ENCODE measurements at regions not wholly inside any gene's neighbourhood (a gene's known extent, or its start where the extent isn't known, plus 50 kb on each side); places are given as distances from the start of the nearest gene placed in this dataset.
A peak's percentile ranks its signal among the peaks of the same experiment; 100 is the strongest.

DNA sequence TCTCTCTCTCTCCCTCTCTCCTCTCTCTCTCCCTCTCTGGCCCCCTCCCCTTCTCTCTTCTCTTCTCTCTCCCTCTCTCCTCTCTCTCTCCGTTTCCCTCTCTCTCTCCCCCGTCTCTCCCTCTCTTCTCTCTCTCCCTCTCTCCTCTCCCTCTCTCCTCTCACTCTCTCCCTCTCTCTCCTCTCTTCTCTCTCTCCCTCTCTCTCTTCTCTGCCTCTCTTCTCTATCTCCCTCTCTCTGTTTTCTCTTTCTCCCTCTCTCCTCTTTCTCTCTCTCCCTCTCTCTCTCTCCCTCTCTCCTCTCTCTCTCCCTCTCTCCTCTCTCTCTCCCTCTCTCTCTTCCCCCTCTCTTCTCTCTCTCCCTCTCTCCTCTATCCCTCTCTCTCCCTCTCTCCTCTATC lies 98.3 kb upstream of the FGF3 start:
- Histone ChIP-seq H3K4me1 (ENCODE audit: control insufficient read depth, insufficient read depth, low read length) (no peaks in the 10 kb centered on the region), H3K27ac (ENCODE audit: low read length) (no peak overlapping the region), H3K9me3 (ENCODE audit: control insufficient read depth, insufficient read depth, low read length) (no peaks in the 10 kb centered on the region), H3K4me3 (ENCODE audit: low read length) (no peak overlapping the region), H3K36me3 (ENCODE audit: control insufficient read depth, insufficient read depth, low read length) (no peaks in the 10 kb centered on the region), H3K27me3 (ENCODE audit: control insufficient read depth, insufficient read depth, low read length) (peaks cover 2% of the 10 kb centered on the region)
- intact Hi-C loops (cut with micrococcal nuclease) = loop anchor here (5.0 to 10.0 kb wide), 2 partner anchors 557 to 840 kb away; no protein-coding TSS in a partner anchor
- Mint-ChIP-seq H3K36me3 (no peaks in the 10 kb centered on the region), H3K27me3 (ENCODE audit: low read depth in 2 of 2) (peaks cover 0 to 8% of the 10 kb centered on the region in 2 donors), H3K4me1 (peaks cover 0 to 9% of the 10 kb centered on the region in 2 donors), H3K9me3 (no peaks in the 10 kb centered on the region), H3K27ac (peak overlapping the region in 1 of 2 donors; percentile 4), H3K4me3 (no peak overlapping the region)
- WGBS (ENCODE audit: insufficient coverage) = 68% methylated on average over 2 of the region's 2 CpGs
- DNase-seq (no peak), ATAC-seq (no peak)
- TF ChIP-seq, protein P1, sequence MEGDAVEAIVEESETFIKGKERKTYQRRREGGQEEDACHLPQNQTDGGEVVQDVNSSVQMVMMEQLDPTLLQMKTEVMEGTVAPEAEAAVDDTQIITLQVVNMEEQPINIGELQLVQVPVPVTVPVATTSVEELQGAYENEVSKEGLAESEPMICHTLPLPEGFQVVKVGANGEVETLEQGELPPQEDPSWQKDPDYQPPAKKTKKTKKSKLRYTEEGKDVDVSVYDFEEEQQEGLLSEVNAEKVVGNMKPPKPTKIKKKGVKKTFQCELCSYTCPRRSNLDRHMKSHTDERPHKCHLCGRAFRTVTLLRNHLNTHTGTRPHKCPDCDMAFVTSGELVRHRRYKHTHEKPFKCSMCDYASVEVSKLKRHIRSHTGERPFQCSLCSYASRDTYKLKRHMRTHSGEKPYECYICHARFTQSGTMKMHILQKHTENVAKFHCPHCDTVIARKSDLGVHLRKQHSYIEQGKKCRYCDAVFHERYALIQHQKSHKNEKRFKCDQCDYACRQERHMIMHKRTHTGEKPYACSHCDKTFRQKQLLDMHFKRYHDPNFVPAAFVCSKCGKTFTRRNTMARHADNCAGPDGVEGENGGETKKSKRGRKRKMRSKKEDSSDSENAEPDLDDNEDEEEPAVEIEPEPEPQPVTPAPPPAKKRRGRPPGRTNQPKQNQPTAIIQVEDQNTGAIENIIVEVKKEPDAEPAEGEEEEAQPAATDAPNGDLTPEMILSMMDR (IDR thresholded peaks at IDR 0.05) = no peak

DNA sequence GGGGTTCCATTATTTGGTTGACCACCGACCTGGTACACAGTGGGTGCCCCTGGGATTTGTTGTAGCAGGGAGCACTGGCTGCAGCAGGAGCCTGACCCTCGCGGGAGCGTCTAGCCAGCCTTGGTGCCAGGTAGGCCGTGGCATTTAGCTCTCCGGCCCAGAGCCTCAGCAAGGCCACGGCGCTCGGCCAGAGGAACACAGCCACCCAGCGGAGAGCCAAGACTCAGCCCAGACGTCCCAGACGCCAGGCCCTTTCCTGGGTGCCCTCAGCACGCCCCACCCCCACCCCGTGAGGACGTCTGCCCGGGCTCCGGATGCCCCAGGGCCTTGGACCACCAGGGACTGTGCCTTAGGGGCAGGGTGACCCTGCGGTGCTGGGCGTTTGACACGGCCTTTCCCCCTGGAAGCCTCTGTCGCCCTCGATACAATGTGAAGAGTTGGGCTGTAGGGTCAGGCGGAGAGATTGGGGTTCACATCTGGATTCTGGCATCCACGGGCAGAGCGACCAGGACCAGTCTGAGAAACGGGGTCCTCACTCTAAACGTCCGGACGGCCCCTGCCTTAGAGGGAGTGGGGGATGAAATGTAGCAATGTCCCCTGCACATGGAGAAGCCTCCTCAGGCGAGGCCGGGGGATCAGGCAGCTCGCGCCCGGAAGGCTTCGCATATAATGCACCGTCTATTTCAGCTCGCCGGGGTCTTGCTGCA lies 99.2 kb upstream of the FGF3 start:
- Mint-ChIP-seq H3K9me3 (no peaks in the 10 kb centered on the region), H3K4me3 (no peak overlapping the region), H3K4me1 (peaks cover 0 to 9% of the 10 kb centered on the region in 2 donors), H3K27me3 (ENCODE audit: low read depth in 2 of 2) (peaks cover 8 to 13% of the 10 kb centered on the region in 2 donors), H3K36me3 (no peaks in the 10 kb centered on the region), H3K27ac (no peak overlapping the region)
- Histone ChIP-seq H3K9me3 (ENCODE audit: control insufficient read depth, insufficient read depth, low read length) (no peaks in the 10 kb centered on the region), H3K27ac (ENCODE audit: low read length) (no peak overlapping the region), H3K4me1 (ENCODE audit: control insufficient read depth, insufficient read depth, low read length) (no peaks in the 10 kb centered on the region), H3K36me3 (ENCODE audit: control insufficient read depth, insufficient read depth, low read length) (no peaks in the 10 kb centered on the region), H3K4me3 (ENCODE audit: low read length) (no peak overlapping the region), H3K27me3 (ENCODE audit: control insufficient read depth, insufficient read depth, low read length) (peaks cover 2% of the 10 kb centered on the region)
- TF ChIP-seq, protein P1 (IDR thresholded peaks at IDR 0.05) = no peak
- ATAC-seq (no peak), DNase-seq (no peak)
- intact Hi-C loops (cut with micrococcal nuclease) = loop anchor here (1.0 to 10.0 kb wide), 3 partner anchors 278 to 839 kb away; no protein-coding TSS in a partner anchor
- 56% methylated on average over 38 of the region's 38 CpGs for WGBS (ENCODE audit: insufficient coverage)

DNA sequence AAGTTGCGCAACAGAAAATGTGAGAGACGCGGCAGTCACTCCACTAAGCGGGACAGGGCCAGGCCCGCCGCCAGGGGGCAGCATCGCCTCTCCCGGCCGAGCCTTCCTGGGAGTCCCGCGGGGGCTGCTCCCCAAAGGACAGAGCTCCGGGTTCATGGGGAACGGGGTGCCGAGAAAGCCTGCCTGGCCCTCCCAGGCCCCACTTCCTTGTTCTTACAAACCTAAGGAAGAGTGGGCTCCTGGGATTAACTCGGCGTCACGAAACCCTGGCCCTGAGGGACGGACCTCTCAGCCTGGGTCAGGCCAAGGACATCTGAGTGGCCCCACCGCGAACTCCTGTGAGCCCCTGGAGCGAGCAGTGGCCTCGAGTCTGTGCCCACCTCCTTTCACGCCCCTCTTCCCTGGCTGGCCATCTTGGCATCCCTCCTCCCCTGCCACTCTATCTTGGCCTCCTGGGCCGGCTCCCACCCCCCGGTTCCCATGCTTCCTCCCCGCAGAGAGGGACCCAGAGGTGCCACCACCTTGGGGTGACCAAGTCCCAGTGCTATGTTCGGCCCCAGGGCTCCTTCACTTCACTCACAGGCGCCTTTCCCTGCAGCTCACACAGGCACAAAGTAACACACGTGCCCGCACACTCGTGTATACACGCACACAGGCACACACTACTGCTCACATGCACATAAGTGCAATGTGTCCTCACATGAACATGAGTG lies 99.9 kb upstream of the FGF3 start:
- peaks cover 0 to 9% of the 10 kb centered on the region in 2 donors for H3K4me1 Mint-ChIP-seq
- Histone ChIP-seq H3K36me3 (ENCODE audit: control insufficient read depth, insufficient read depth, low read length) (no peaks in the 10 kb centered on the region), H3K27me3 (ENCODE audit: control insufficient read depth, insufficient read depth, low read length) (peaks cover 2% of the 10 kb centered on the region), H3K4me3 (ENCODE audit: low read length) (no peak overlapping the region), H3K9me3 (ENCODE audit: control insufficient read depth, insufficient read depth, low read length) (no peaks in the 10 kb centered on the region), H3K4me1 (ENCODE audit: control insufficient read depth, insufficient read depth, low read length) (no peaks in the 10 kb centered on the region), H3K27ac (ENCODE audit: low read length) (no peak overlapping the region)
- TF ChIP-seq, protein P1 (IDR thresholded peaks at IDR 0.05) = peak; percentile 76
- intact Hi-C loops (cut with micrococcal nuclease) = loop anchor here (1.0 to 10.0 kb wide), 3 partner anchors 277 to 838 kb away; no protein-coding TSS in a partner anchor
- H3K27ac Mint-ChIP-seq = no peak overlapping the region
- H3K36me3 Mint-ChIP-seq = no peaks in the 10 kb centered on the region
- H3K27me3 Mint-ChIP-seq (ENCODE audit: low read depth in 2 of 2) = peaks cover 15 to 16% of the 10 kb centered on the region in 2 donors
- DNase-seq (peak; percentile 57 to 76), ATAC-seq (peak in 2 of 3 donors; percentile 49 to 75)
- 43% methylated on average over 32 of the region's 32 CpGs for WGBS (ENCODE audit: insufficient coverage)
- no peaks in the 10 kb centered on the region for H3K9me3 Mint-ChIP-seq
- H3K4me3 Mint-ChIP-seq = no peak overlapping the region

Measured in natural killer cell (primary cell).